ENCODE measurements at regions not wholly inside any gene's neighbourhood (a gene's known extent, or its start where the extent isn't known, plus 50 kb on each side); places are given as distances from the start of the nearest gene placed in this dataset.
A peak's percentile ranks its signal among the peaks of the same experiment; 100 is the strongest.

DNA sequence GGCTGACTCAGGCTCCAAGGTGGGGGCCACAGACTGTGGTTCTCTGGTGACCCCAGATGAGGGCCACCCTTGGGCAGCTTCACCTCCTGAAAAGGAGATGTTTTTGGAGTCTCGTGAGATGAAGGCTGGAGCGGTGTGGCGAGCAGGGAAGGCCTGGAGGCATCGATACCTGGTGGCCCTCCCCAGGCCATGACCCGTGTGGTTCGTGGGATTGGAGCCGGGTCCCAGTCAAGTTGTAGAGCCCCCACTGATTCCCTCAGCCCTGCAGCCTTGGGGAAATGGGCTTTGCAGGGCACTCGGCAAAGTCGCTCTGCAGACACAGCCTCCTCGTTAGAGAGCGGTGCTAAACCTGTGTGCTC, 1083.4 kb downstream of the BRD1 start:
- TF ChIP-seq, protein P1, sequence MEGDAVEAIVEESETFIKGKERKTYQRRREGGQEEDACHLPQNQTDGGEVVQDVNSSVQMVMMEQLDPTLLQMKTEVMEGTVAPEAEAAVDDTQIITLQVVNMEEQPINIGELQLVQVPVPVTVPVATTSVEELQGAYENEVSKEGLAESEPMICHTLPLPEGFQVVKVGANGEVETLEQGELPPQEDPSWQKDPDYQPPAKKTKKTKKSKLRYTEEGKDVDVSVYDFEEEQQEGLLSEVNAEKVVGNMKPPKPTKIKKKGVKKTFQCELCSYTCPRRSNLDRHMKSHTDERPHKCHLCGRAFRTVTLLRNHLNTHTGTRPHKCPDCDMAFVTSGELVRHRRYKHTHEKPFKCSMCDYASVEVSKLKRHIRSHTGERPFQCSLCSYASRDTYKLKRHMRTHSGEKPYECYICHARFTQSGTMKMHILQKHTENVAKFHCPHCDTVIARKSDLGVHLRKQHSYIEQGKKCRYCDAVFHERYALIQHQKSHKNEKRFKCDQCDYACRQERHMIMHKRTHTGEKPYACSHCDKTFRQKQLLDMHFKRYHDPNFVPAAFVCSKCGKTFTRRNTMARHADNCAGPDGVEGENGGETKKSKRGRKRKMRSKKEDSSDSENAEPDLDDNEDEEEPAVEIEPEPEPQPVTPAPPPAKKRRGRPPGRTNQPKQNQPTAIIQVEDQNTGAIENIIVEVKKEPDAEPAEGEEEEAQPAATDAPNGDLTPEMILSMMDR (IDR thresholded peaks at IDR 0.05 in 8 of 11, conservative IDR thresholded peaks at IDR 0.05 in 3 of 11), result no peak
- no peak for TF ChIP-seq POLR2A (IDR thresholded peaks at IDR 0.05)
- TF ChIP-seq POLR2AphosphoS5 (IDR thresholded peaks at IDR 0.05), result no peak
- no peaks in the 10 kb centered on the region for H3K4me1 ChIP-seq
- peaks cover 0 to 12% (median 0%) of the 10 kb centered on the region in 8 donors for H3K9me3 ChIP-seq
- H3K36me3 ChIP-seq, result no peaks in the 10 kb centered on the region
- no peaks in the 10 kb centered on the region for H3K27me3 ChIP-seq (replicated peaks in 1 of 7)
- DNase-seq, result peak; percentile 59
- no peak overlapping the region for H3K27ac ChIP-seq
- no peak overlapping the region for H3K4me3 ChIP-seq
- WGBS, 5 donors, result 93 to 97% (median 94%) methylated on average over 11 of the region's 11 CpGs
- intact Hi-C loops (cut with DNase I; ENCODE audit: low total_unique reads), result no loop called here

DNA sequence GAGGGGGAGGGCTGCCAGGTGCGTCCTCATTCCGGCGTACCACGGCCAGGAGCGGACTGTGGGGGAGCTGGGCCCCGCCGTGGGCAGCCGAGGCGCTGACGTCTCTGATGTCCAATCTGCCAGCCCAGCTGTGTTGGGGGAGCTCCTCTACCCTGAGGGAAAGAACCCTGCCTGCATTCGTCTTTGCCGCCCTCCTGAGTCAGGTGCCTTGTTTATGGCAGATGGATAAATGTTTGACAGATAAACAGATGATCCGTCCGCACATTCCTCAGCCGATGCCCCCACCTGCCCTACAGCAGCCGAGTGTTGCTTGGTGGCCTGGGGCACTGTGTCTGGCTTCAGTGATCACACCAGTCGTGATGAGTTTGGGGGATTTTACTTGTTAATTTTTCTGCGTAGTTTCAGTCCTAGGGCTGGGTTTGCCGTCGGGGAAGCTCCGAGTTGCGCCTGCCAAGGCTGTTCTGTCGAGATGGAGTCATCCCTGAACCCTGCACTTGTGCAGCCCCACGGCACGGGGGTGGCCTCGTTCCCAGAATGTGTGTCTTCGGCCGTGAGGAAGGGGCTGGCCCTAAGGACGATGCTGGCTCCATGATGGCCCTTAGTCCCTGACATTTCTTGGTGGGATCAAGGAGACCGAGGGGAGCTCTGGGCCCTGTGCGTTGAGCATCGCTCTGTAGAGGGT, 1083.9 kb downstream of the BRD1 start:
- H3K36me3 ChIP-seq, result no peaks in the 10 kb centered on the region
- no peaks in the 10 kb centered on the region for H3K27me3 ChIP-seq (replicated peaks in 1 of 7)
- H3K9me3 ChIP-seq, result peaks cover 0 to 14% (median 0%) of the 10 kb centered on the region in 8 donors
- WGBS, 5 donors, result 83 to 93% (median 89%) methylated on average over 30 to 32 of the region's 32 CpGs
- DNase-seq, result peak; percentile 61
- intact Hi-C loops (cut with DNase I; ENCODE audit: low total_unique reads), result no loop called here
- H3K4me1 ChIP-seq, result no peaks in the 10 kb centered on the region
- TF ChIP-seq, protein P1 (IDR thresholded peaks at IDR 0.05 in 8 of 11, conservative IDR thresholded peaks at IDR 0.05 in 3 of 11), result no peak
- TF ChIP-seq POLR2A (IDR thresholded peaks at IDR 0.05) (no peak), POLR2AphosphoS5 (IDR thresholded peaks at IDR 0.05) (no peak)
- no peak overlapping the region for H3K4me3 ChIP-seq
- no peak overlapping the region for H3K27ac ChIP-seq

DNA sequence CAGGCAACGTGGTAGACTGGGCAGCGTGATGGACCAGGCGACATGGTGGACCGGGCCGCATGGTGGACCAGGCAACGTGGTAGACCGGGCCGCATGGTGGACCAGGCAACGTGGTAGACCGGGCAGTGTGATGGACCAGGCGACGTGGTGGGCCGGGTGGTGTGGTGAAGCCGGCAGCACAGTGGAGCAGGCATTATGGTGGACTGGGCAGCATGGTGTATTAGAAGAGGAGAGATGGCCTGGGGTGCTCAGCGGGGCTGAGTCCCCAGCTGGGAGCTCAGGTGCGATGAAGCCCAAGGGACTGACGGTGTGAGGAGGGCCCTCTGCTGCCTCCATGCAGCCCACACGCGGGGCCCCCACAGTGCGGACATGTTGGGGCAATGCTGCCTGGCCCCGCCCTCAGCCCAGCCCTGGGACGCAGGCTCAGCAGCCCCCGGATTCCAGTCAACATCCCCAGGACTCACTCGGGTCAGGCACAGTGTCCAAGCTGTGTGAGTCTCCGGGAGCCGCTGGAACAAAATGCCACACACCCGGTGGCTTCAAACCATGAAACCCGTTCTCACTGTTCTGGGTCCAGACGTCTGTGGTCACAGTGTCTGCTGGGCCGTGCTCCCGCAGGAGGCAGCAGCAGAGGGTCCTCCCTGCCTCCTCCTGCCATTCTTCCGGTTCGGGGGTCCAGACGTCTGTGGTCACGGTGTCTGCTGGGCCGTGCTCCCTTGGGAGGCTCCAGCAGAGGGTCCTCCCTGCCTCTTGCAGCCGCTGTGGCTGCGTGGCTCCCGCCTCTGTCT, 1084.9 kb downstream of the BRD1 start:
- TF ChIP-seq, protein P1 (IDR thresholded peaks at IDR 0.05 in 8 of 11, conservative IDR thresholded peaks at IDR 0.05 in 3 of 11), result no peak
- no peak for TF ChIP-seq POLR2A (IDR thresholded peaks at IDR 0.05)
- no peak for TF ChIP-seq POLR2AphosphoS5 (IDR thresholded peaks at IDR 0.05)
- 91 to 95% (median 92%) methylated on average over 25 to 39 of the region's 39 CpGs for WGBS, 5 donors
- Histone ChIP-seq H3K36me3 (no peaks in the 10 kb centered on the region), H3K4me1 (no peaks in the 10 kb centered on the region), H3K27ac (no peak overlapping the region), H3K27me3 (replicated peaks in 1 of 7) (no peaks in the 10 kb centered on the region), H3K4me3 (no peak overlapping the region), H3K9me3 (peaks cover 0 to 14% (median 0%) of the 10 kb centered on the region in 8 donors)
- intact Hi-C loops (cut with DNase I; ENCODE audit: low total_unique reads), result no loop called here
- DNase-seq, result peak; percentile 56

DNA sequence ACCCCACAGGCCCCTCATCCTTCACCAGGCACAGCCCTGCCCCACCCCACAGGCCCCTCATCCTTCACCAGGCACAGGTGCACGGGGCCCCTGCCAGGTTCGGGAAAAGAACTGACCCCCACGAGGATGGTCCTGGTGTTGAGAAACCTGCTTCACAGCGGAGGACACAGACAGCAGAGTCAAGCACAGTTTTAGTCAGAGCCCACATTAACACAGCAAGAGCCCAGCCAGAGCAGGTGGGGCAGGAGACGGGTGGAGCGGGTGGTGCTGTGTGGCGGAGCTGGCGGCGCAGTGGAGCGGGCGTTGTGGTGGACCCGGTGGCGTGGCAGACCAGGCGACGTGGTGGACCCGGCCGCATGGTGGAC, 1085.5 kb downstream of the BRD1 start:
- Histone ChIP-seq H3K27me3 (replicated peaks in 1 of 7) (no peaks in the 10 kb centered on the region), H3K4me1 (no peaks in the 10 kb centered on the region), H3K36me3 (no peaks in the 10 kb centered on the region), H3K9me3 (peaks cover 0 to 14% (median 0%) of the 10 kb centered on the region in 8 donors), H3K27ac (no peak overlapping the region), H3K4me3 (no peak overlapping the region)
- intact Hi-C loops (cut with DNase I; ENCODE audit: low total_unique reads), result no loop called here
- TF ChIP-seq, protein P1 (IDR thresholded peaks at IDR 0.05 in 8 of 11, conservative IDR thresholded peaks at IDR 0.05 in 3 of 11), result no peak
- TF ChIP-seq POLR2AphosphoS5 (IDR thresholded peaks at IDR 0.05), result no peak
- no peak for TF ChIP-seq POLR2A (IDR thresholded peaks at IDR 0.05)
- WGBS, 5 donors, result 93 to 96% (median 94%) methylated on average over 16 to 17 of the region's 17 CpGs
- peak; percentile 68 for DNase-seq

All from spleen (tissue), 11 donors.